Neuronal stem cell (in vitro differentiated cells): ENCODE measurements at regions not wholly inside any gene's neighbourhood (a gene's known extent, or its start where the extent isn't known, plus 50 kb on each side); places are given as distances from the start of the nearest gene placed in this dataset.
"Not testable (repeated sequence)": the region's sequence is repeated elsewhere in the genome, so short reads cannot be mapped to it uniquely, and the experiment has no call there.

ENCODE experiments used
- DNase-seq: peaks from one replicate; pipeline ENCODE4 v3.0.0-alpha.2; 2013; ENCODE audit warnings: low spot score
- H2AFZ ChIP-seq: one replicate; pipeline ENCODE4 v1.6.1; 2013; ENCODE audit warnings: mild to moderate bottlenecking, low read length, inconsistent platforms
- H2AK5ac ChIP-seq: 2 replicates; pipeline ENCODE4 v1.6.1; 2013; ENCODE audit warnings: low read depth, mild to moderate bottlenecking, inconsistent platforms, low read length, moderate library complexity, mixed read lengths
- H2BK120ac ChIP-seq: 2 replicates; pipeline ENCODE4 v1.6.1; 2013; ENCODE audit warnings: low read depth, mild to moderate bottlenecking, inconsistent platforms, low read length, moderate library complexity, mixed read lengths
- H2BK12ac ChIP-seq: one replicate; pipeline ENCODE4 v1.6.1; 2013; ENCODE audit warnings: low read length, inconsistent platforms
- H2BK15ac ChIP-seq: 2 replicates; pipeline ENCODE4 v1.6.1; 2013; ENCODE audit warnings: mild to moderate bottlenecking, low read length, inconsistent platforms, mixed read lengths
- H2BK5ac ChIP-seq: one replicate; pipeline ENCODE4 v1.6.1; 2013; ENCODE audit warnings: inconsistent platforms, mild to moderate bottlenecking, low read length, moderate library complexity
- H3K14ac ChIP-seq: one replicate; pipeline ENCODE4 v1.6.1; 2013; ENCODE audit warnings: low read length, inconsistent platforms
- H3K18ac ChIP-seq: 2 replicates; pipeline ENCODE4 v1.6.1; 2013; ENCODE audit warnings: low read length, inconsistent platforms
- H3K23ac ChIP-seq: 2 replicates; pipeline ENCODE4 v1.6.1; 2013; ENCODE audit warnings: low read depth, mild to moderate bottlenecking, mixed read lengths, low read length, inconsistent platforms; ENCODE audit not compliant: poor library complexity
- H3K27ac ChIP-seq: replicated peaks from 3 replicates; pipeline ENCODE4 v1.5.1; 2013; ENCODE audit warnings: low read length, inconsistent platforms
- H3K27me3 ChIP-seq, 3 experiments: 2 replicates each; pipeline ENCODE4 v1.6.1; 2013; ENCODE audit warnings: low read length in 3 of 3, mild to moderate bottlenecking in 2 of 3, inconsistent platforms in 1 of 3, low read depth in 1 of 3, mixed read lengths in 1 of 3, moderate library complexity in 1 of 3; ENCODE audit not compliant: control insufficient read depth in 3 of 3, insufficient read depth in 3 of 3
- H3K36me3 ChIP-seq, 2 donors: replicated peaks in 1 of 2; 2 replicates each; pipeline ENCODE4 v1.6.1; 2013; ENCODE audit warnings: low read length in 2 of 2; ENCODE audit not compliant: control insufficient read depth in 2 of 2, insufficient read depth in 2 of 2
- H3K4ac ChIP-seq: 2 replicates; pipeline ENCODE4 v1.6.1; 2013; ENCODE audit warnings: inconsistent platforms, mild to moderate bottlenecking, low read length, moderate library complexity
- H3K4me1 ChIP-seq, 2 donors: 1 replicate in 1 of 2; 2 replicates in 1 of 2; pipeline ENCODE4 v1.6.1; 2013; ENCODE audit warnings: low read length in 2 of 2, low read depth in 1 of 2; ENCODE audit not compliant: control insufficient read depth in 2 of 2, insufficient read depth in 1 of 2
- H3K4me2 ChIP-seq: one replicate; pipeline ENCODE4 v1.6.1; 2013; ENCODE audit warnings: mild to moderate bottlenecking, low read length, inconsistent platforms; ENCODE audit not compliant: insufficient read depth, poor library complexity, severe bottlenecking
- H3K4me3 ChIP-seq, 2 donors: 2 replicates each; pipeline ENCODE4 v1.5.1; 2013; ENCODE audit warnings: low read length in 2 of 2, mild to moderate bottlenecking in 2 of 2, inconsistent platforms in 1 of 2, moderate library complexity in 1 of 2
- H3K79me1 ChIP-seq: one replicate; pipeline ENCODE4 v1.6.1; 2013; ENCODE audit warnings: low read depth, mild to moderate bottlenecking, inconsistent platforms, low read length, moderate library complexity
- H3K9ac ChIP-seq: one replicate; pipeline ENCODE4 v1.6.1; 2013; ENCODE audit warnings: mild to moderate bottlenecking, low read depth, low read length, inconsistent platforms; ENCODE audit not compliant: poor library complexity
- H3K9me3 ChIP-seq, 2 donors: replicated peaks in 1 of 2; 2 replicates each; pipeline versions ENCODE3 to v1.6.1; 2013; ENCODE audit warnings: low read length in 2 of 2, mild to moderate bottlenecking in 2 of 2, inconsistent platforms in 1 of 2, low read depth in 1 of 2, mixed read lengths in 1 of 2, moderate library complexity in 1 of 2; ENCODE audit not compliant: control insufficient read depth in 2 of 2, insufficient read depth in 1 of 2
- H4K8ac ChIP-seq: one replicate; pipeline ENCODE4 v1.6.1; 2013; ENCODE audit warnings: low read depth, mild to moderate bottlenecking, inconsistent platforms, low read length, moderate library complexity
- H4K91ac ChIP-seq: one replicate; pipeline ENCODE4 v1.6.1; 2013; ENCODE audit warnings: low read length, low read depth, mild to moderate bottlenecking, inconsistent platforms; ENCODE audit not compliant: poor library complexity
- WGBS, 2 donors: extraction: QIAGEN DNeasy Blood & Tissue Kit; methylation state at CpG; one replicate each; pipeline ENCODE4 v1.1.7; 2013; ENCODE audit warnings: missing lambda C conversion rate in 2 of 2, mixed read lengths in 1 of 2; ENCODE audit not compliant: insufficient read length in 2 of 2, insufficient replicate concordance in 1 of 2; ENCODE audit errors: extremely low coverage in 2 of 2; 5-methylcytosine and 5-hydroxymethylcytosine counted together

DNA sequence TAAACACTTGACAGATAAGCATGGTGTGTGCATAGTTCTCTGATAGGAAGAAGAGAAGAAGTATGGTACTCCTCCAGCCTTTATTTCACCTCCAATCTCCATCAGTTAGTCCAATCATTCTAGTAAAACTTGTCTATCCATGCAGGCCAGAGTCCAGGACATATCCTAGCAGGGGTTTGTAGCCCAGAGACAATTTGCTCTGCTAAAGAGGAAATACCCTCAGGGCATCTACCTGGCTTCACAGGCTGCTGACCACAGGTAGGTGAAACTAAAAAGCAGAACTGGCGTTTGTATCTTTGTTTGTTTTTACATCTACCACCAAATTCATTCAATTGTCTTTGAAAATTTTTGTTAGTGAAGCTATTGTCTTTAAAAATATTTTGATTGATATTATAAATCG lies 717.6 kb downstream of the FSCB start:
- Histone ChIP-seq H3K4me3 (no peak overlapping the region), H4K8ac (no peak overlapping the region), H2BK15ac (no peak overlapping the region), H3K4ac (no peak overlapping the region), H2BK120ac (no peak overlapping the region), H3K27ac (no peak overlapping the region), H2AFZ (no peak overlapping the region), H4K91ac (no peak overlapping the region), H2AK5ac (no peak overlapping the region), H3K36me3 (no peaks in the 10 kb centered on the region), H3K9me3 (no peaks in the 10 kb centered on the region), H3K4me1 (no peaks in the 10 kb centered on the region), H3K4me2 (no peak overlapping the region), H3K14ac (no peak overlapping the region), H3K23ac (no peak overlapping the region), H2BK12ac (no peak overlapping the region), H3K9ac (no peak overlapping the region), H3K18ac (no peak overlapping the region), H3K79me1 (no peaks in the 10 kb centered on the region), H3K27me3 (no peaks in the 10 kb centered on the region), H2BK5ac (no peak overlapping the region)
- WGBS, 2 donors = no CpG with 5 or more reads among the region's 2 CpGs
- DNase-seq = no peak

DNA sequence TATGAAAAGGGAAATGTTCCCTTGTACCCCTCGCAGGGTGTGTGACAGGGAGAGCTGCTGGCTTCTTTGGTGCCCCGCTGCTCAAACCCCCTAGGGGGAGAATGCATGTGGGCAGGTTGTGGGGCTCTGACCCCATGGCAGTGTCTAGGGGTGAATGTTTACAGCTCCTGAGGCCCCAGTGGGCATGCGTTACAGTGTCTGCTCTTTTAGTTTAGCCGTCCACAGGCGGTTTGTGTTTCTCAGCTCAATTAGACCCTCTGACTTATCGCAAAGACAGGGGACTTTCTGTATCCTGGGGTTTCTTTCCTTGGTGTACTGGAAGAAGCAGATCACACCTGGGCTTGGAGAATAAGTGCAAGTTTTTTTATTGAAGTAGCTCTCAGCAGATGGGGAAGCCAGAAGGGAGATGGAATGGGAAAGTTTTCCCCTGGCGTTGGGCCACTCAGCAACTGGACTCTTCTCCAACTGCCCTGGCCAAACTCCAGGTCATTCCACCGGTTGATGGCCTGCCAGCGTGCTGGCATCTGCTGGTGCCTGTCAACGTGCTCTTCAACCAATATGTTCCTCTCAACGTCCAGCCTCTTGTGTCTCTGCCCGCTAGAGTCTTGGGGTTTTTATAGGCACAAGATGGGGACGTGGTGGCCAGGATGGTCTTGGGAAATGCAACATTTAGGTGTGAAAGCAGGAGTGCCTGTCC lies 720.9 kb downstream of the FSCB start:
- Histone ChIP-seq H4K8ac (no peak overlapping the region), H3K23ac (no peak overlapping the region), H3K27me3 (no peaks in the 10 kb centered on the region), H2BK12ac (no peak overlapping the region), H2BK5ac (no peak overlapping the region), H3K4me1 (no peaks in the 10 kb centered on the region), H2AFZ (no peak overlapping the region), H3K18ac (no peak overlapping the region), H2AK5ac (no peak overlapping the region), H3K4me3 (no peak overlapping the region), H3K4me2 (no peak overlapping the region), H3K9ac (no peak overlapping the region), H3K36me3 (no peaks in the 10 kb centered on the region), H2BK120ac (no peak overlapping the region), H3K14ac (no peak overlapping the region), H3K9me3 (no peaks in the 10 kb centered on the region), H3K79me1 (no peaks in the 10 kb centered on the region), H4K91ac (no peak overlapping the region), H2BK15ac (no peak overlapping the region), H3K27ac (no peak overlapping the region), H3K4ac (no peak overlapping the region)
- DNase-seq = no peak
- WGBS, 2 donors = no CpG with 5 or more reads among the region's 13 CpGs

DNA sequence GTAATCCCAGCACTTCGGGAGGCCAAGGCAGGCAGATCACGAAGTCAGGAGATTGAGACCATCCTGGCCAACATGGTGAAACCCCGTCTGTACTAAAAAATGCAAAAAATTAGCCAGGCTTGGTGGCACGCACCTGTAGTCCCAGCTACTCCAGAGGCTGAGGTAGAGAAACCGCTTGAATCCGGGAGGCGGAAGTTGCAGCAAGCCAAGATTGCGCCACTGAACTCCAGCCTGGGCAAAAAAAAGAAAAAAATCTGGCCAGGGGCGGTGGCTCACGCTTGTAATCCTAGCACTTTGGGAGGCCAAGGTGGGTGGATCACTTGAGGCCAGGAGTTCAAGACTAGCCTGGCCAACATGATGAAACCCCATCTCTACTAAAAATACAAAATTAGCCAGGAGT lies 722.7 kb downstream of the FSCB start:
- H4K91ac ChIP-seq, H3K27ac ChIP-seq, H3K4ac ChIP-seq, H3K18ac ChIP-seq, H3K23ac ChIP-seq, H2AK5ac ChIP-seq, H3K4me2 ChIP-seq, H2BK120ac ChIP-seq, H3K9me3 ChIP-seq, H2AFZ ChIP-seq, H3K4me3 ChIP-seq, H3K4me1 ChIP-seq, H3K14ac ChIP-seq, H3K9ac ChIP-seq, H3K36me3 ChIP-seq, H3K27me3 ChIP-seq, DNase-seq, H4K8ac ChIP-seq, H2BK5ac ChIP-seq, H2BK12ac ChIP-seq, H3K79me1 ChIP-seq, H2BK15ac ChIP-seq: not testable (repeated sequence)
- no CpG with 5 or more reads among the region's 10 CpGs for WGBS, 2 donors

DNA sequence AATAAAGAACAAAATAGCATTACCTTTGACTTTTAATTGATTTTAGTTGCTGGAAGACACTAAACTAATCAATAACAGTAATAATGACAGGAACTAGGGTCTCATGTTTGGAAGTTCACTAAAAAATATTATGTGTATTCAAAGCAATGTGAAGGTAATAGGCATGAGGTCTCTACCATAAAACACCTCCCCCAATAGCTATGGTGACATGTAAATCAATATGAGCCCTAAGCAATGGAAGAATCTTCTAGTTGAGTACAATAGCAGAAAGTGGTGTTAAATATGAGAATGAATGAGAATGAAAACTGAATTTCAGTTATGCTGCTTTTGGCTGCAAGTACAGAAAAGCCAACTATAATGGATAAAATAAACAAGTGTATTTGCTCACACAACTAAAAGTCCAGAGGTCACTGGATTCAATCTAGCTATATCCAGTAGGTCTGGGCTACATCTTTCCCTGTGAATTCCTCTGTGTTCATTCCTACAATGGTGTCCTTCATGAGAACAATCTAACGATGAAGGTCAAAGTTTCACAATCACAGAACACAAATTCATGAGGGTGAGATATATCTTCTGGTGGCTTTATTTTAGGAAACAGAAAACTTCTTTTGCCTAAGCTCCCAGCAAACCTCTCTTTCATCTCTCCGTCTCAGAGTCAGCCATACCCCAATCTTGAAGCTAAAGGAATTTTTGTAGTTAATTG lies 728.0 kb downstream of the FSCB start:
- no peaks in the 10 kb centered on the region for H3K79me1 ChIP-seq
- H3K4me3 ChIP-seq = no peak overlapping the region
- H2BK12ac ChIP-seq = no peak overlapping the region
- no peaks in the 10 kb centered on the region for H3K9me3 ChIP-seq
- no peak overlapping the region for H4K8ac ChIP-seq
- no peak overlapping the region for H2BK15ac ChIP-seq
- WGBS, 2 donors = no CpG with 5 or more reads among the region's 2 CpGs
- H2AFZ ChIP-seq = no peak overlapping the region
- H3K4me2 ChIP-seq = no peak overlapping the region
- H2BK120ac ChIP-seq = no peak overlapping the region
- H3K4me1 ChIP-seq = no peaks in the 10 kb centered on the region
- no peak overlapping the region for H2AK5ac ChIP-seq
- DNase-seq = no peak
- no peaks in the 10 kb centered on the region for H3K36me3 ChIP-seq
- H2BK5ac ChIP-seq = no peak overlapping the region
- no peak overlapping the region for H3K4ac ChIP-seq
- no peaks in the 10 kb centered on the region for H3K27me3 ChIP-seq
- H4K91ac ChIP-seq = no peak overlapping the region
- no peak overlapping the region for H3K27ac ChIP-seq
- H3K23ac ChIP-seq = no peak overlapping the region
- no peak overlapping the region for H3K18ac ChIP-seq
- H3K14ac ChIP-seq = no peak overlapping the region
- no peak overlapping the region for H3K9ac ChIP-seq
